Astrocyte (in vitro differentiated cells and primary cell): ENCODE measurements at regions not wholly inside any gene's neighbourhood (a gene's known extent, or its start where the extent isn't known, plus 50 kb on each side); places are given as distances from the start of the nearest gene placed in this dataset.

ENCODE experiments used
- CTCF ChIP-seq: IDR thresholded peaks from 2 replicates; pipeline ENCODE4 v1.5.1; 2011; ENCODE audit warnings: low read depth, mild to moderate bottlenecking, inconsistent platforms, low read length, moderate library complexity; ENCODE audit not compliant: insufficient read depth
- EZH2 ChIP-seq: IDR thresholded peaks from 2 replicates; pipeline ENCODE4 v1.6.1; 2012; ENCODE audit warnings: mild to moderate bottlenecking, low read length, inconsistent platforms; ENCODE audit not compliant: insufficient read depth

- TF ChIP-seq CTCF (no peak), EZH2 (no peak)
Measured at GRCh38 chr5:113660206-113660605, 146.7 kb downstream of the YTHDC2 start.
